GM12878 (cell line): ENCODE measurements at regions not wholly inside any gene's neighbourhood (a gene's known extent, or its start where the extent isn't known, plus 50 kb on each side); places are given as distances from the start of the nearest gene placed in this dataset.

Source experiments
- ATAC-seq: fragments of 200-7000 bp; cut with Tn5 transposase; 3 replicates; pipeline ENCODE4 v1.9.1; 2020; ENCODE audit warnings: mild to moderate bottlenecking, moderate library complexity
- BruUV-seq: library from RNA; stranded (reverse); fragments of 400-500 nt; replicated peaks from 2 replicates; lab custom pipeline; 2021; lab: Mats Ljungman, UMichigan
- CTCF ChIA-PET: fragments of 300-600 bp; sonication (Branson Sonifier 250); formaldehyde crosslinking; extraction: SDS; loops from one replicate; lab custom pipeline; 2021; ENCODE audit warnings: inconsistent platforms; lab: Yijun Ruan, JAX
- POLR2A ChIA-PET: fragments of 350-600 bp; formaldehyde crosslinking; extraction: SDS; loops from one replicate; lab custom pipeline; 2021; ENCODE audit warnings: inconsistent platforms; lab: Charles Lee
- RAD21 ChIA-PET: fragments of 300-600 bp; sonication (Branson Sonifier 250); formaldehyde crosslinking; loops from one replicate; lab custom pipeline; 2023; ENCODE audit warnings: antibody characterized with exemption; ENCODE audit not compliant: unreplicated experiment; lab: Charles Lee
- SMC1A ChIA-PET: fragments of 300-600 bp; sonication (Branson Sonifier 250); formaldehyde crosslinking; loops from one replicate; lab custom pipeline; 2023; ENCODE audit not compliant: unreplicated experiment, uncharacterized antibody; lab: Charles Lee
- DNase-seq: peaks from one replicate; pipeline ENCODE4 v3.0.0-alpha.2; 2011; ENCODE audit warnings: low read depth, low spot score
- FAIRE-seq: peaks from 3 replicates; lab custom pipeline; 2011; peaks lifted over from hg19 to GRCh38; lab: Jason Lieb, UNC
- H2AFZ ChIP-seq: 2 replicates; pipeline ENCODE4 v1.6.0; 2011; ENCODE audit warnings: low read depth, low read length, control low read depth; ENCODE audit not compliant: control insufficient read depth
- H3K27ac ChIP-seq: 2 replicates; pipeline ENCODE4 v1.5.1; 2011; ENCODE audit warnings: control low read depth; ENCODE audit not compliant: control insufficient read depth, insufficient read depth
- H3K27me3 ChIP-seq, 2 experiments: replicated peaks in 1 of 2; 2 replicates each; pipeline versions ENCODE4 v1.6.0 to v1.6.1; 2011; ENCODE audit warnings: low read length in 1 of 2; ENCODE audit not compliant: control insufficient read depth in 2 of 2, insufficient read depth in 2 of 2
- H3K36me3 ChIP-seq, 2 experiments: 2 replicates each; pipeline ENCODE4 v1.5.1; 2011; ENCODE audit warnings: low read length in 1 of 2; ENCODE audit not compliant: control insufficient read depth in 2 of 2, insufficient read depth in 2 of 2
- H3K4me1 ChIP-seq: 2 replicates; pipeline ENCODE4 v1.6.1; 2011; ENCODE audit warnings: mild to moderate bottlenecking, low read length, moderate library complexity, mixed read lengths; ENCODE audit not compliant: control insufficient read depth, insufficient read depth
- H3K4me2 ChIP-seq: 2 replicates; pipeline ENCODE4 v1.6.0; 2011; ENCODE audit warnings: control low read depth; ENCODE audit not compliant: control insufficient read depth, insufficient read depth
- H3K4me3 ChIP-seq: fragments of 200-600 bp; sonication (generic); 2 replicates; pipeline ENCODE4 v1.5.1; 2016
- H3K79me2 ChIP-seq: 2 replicates; pipeline ENCODE4 v1.6.0; 2011; ENCODE audit warnings: low read length; ENCODE audit not compliant: control insufficient read depth, insufficient read depth
- H3K9ac ChIP-seq: 2 replicates; pipeline ENCODE4 v1.8.0; 2011; ENCODE audit warnings: low read length, control low read depth, mixed read lengths; ENCODE audit not compliant: control insufficient read depth, insufficient read depth
- H3K9me3 ChIP-seq: replicated peaks from 3 replicates; pipeline ENCODE4 v1.5.1; 2011; ENCODE audit warnings: mild to moderate bottlenecking, low read length; ENCODE audit not compliant: control insufficient read depth, insufficient read depth
- H4K20me1 ChIP-seq: 2 replicates; pipeline ENCODE4 v1.6.0; 2011; ENCODE audit not compliant: control insufficient read depth, insufficient read depth
- LARP7 ChIP-seq: fragments of 450-650 bp; IDR thresholded peaks from 2 replicates; pipeline ENCODE4 v1.6.1; 2017; ENCODE audit warnings: mild to moderate bottlenecking
- MXI1 ChIP-seq: fragments of 150-350 bp; IDR thresholded peaks from 2 replicates; pipeline ENCODE4 v1.6.1; 2011; ENCODE audit warnings: low read depth, mild to moderate bottlenecking, inconsistent platforms, low read length, improper control_type of control experiment
- POLR2AphosphoS5 ChIP-seq: IDR thresholded peaks from 2 replicates; pipeline ENCODE4 v1.6.1; 2011; ENCODE audit warnings: mild to moderate bottlenecking, low read length, inconsistent platforms
- SMARCA5 ChIP-seq: fragments of 450-650 bp; IDR thresholded peaks from 2 replicates; pipeline ENCODE4 v1.6.1; 2017; ENCODE audit warnings: mild to moderate bottlenecking
- STAT1 ChIP-seq: fragments of 450-650 bp; conservative IDR thresholded peaks from 2 replicates; pipeline ENCODE4 v1.6.1; 2014; ENCODE audit warnings: antibody characterized with exemption, mild to moderate bottlenecking
- TCF7 ChIP-seq: IDR thresholded peaks from 2 replicates; pipeline ENCODE4 v1.6.1; 2014; ENCODE audit warnings: antibody characterized with exemption, borderline replicate concordance
- ZNF384 ChIP-seq: IDR thresholded peaks from 2 replicates; pipeline ENCODE4 v1.6.1; 2012; ENCODE audit warnings: low read depth, mild to moderate bottlenecking, low read length, improper control_type of control experiment, borderline replicate concordance
- WGBS: methylation state at CpG from one replicate; pipeline ENCODE4 v1.1.6; 2016; ENCODE audit warnings: low lambda C conversion rate; ENCODE audit not compliant: insufficient replicate concordance, insufficient coverage; ENCODE audit errors: missing lambda C conversion rate; 5-methylcytosine and 5-hydroxymethylcytosine counted together
- in situ Hi-C: fragments of 300-500 bp; cut with MboI; formaldehyde crosslinking; loops from 9 replicates; pipeline ENCODE4 v1.14.3; 2018; ENCODE audit warnings: mixed read lengths
- intact Hi-C: fragments of 100-400 bp; cut with micrococcal nuclease; formaldehyde crosslinking; loops from one replicate; pipeline ENCODE4 v1.14.2; 2022; ENCODE audit not compliant: unreplicated experiment
- TF ChIP-seq, protein P1 (sequence below): IDR thresholded peaks from 2 replicates; pipeline ENCODE4 v1.6.1; 2011; ENCODE audit warnings: low read depth, low read length, improper control_type of control experiment, borderline replicate concordance
- TF ChIP-seq, protein P2 (sequence below): fragments of 450-650 bp; IDR thresholded peaks from 2 replicates; pipeline ENCODE4 v1.6.1; 2014; ENCODE audit warnings: mild to moderate bottlenecking

- no peak for TF ChIP-seq POLR2AphosphoS5
- TF ChIP-seq STAT1: no peak
- TF ChIP-seq SMARCA5: no peak
- TF ChIP-seq LARP7: no peak
- TF ChIP-seq, protein P1, sequence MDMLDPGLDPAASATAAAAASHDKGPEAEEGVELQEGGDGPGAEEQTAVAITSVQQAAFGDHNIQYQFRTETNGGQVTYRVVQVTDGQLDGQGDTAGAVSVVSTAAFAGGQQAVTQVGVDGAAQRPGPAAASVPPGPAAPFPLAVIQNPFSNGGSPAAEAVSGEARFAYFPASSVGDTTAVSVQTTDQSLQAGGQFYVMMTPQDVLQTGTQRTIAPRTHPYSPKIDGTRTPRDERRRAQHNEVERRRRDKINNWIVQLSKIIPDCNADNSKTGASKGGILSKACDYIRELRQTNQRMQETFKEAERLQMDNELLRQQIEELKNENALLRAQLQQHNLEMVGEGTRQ: no peak
- TF ChIP-seq, protein P2, sequence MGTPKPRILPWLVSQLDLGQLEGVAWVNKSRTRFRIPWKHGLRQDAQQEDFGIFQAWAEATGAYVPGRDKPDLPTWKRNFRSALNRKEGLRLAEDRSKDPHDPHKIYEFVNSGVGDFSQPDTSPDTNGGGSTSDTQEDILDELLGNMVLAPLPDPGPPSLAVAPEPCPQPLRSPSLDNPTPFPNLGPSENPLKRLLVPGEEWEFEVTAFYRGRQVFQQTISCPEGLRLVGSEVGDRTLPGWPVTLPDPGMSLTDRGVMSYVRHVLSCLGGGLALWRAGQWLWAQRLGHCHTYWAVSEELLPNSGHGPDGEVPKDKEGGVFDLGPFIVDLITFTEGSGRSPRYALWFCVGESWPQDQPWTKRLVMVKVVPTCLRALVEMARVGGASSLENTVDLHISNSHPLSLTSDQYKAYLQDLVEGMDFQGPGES: no peak
- no peak for TF ChIP-seq ZNF384
- no peak for TF ChIP-seq MXI1
- TF ChIP-seq TCF7: no peak
- no peaks in the 10 kb centered on the region for H3K27me3 ChIP-seq
- H2AFZ ChIP-seq: no peak overlapping the region
- no peak overlapping the region for H3K4me3 ChIP-seq
- no peaks in the 10 kb centered on the region for H4K20me1 ChIP-seq
- intact Hi-C loops: no loop called here
- in situ Hi-C loops: no loop called here
- no peaks in the 10 kb centered on the region for H3K4me1 ChIP-seq
- POLR2A ChIA-PET: no interaction called here
- RAD21 ChIA-PET: no interaction called here
- ATAC-seq (no peak), FAIRE-seq (no peak), DNase-seq (no peak)
- H3K36me3 ChIP-seq: no peaks in the 10 kb centered on the region
- H3K27ac ChIP-seq: no peak overlapping the region
- no TSS peak for BruUV-seq
- H3K9me3 ChIP-seq: no peaks in the 10 kb centered on the region
- H3K4me2 ChIP-seq: no peak overlapping the region
- CTCF ChIA-PET: no interaction called here
- H3K79me2 ChIP-seq: no peaks in the 10 kb centered on the region
- SMC1A ChIA-PET: no interaction called here
- H3K9ac ChIP-seq: no peak overlapping the region
- 47% methylated on average over 12 of the region's 12 CpGs for WGBS
Observed at GRCh38 chr7:47653550-47654411, 71.9 kb upstream of the TNS3 start.
